Activated CD4-positive, alpha-beta T cell treated with anti-CD3 and anti-CD28 coated beads for 36 hours (primary cell): ENCODE measurements at regions not wholly inside any gene's neighbourhood (a gene's known extent, or its start where the extent isn't known, plus 50 kb on each side); places are given as distances from the start of the nearest gene placed in this dataset.

Source experiments
- ATAC-seq: fragments of 200-7000 bp; cut with Tn5 transposase; one replicate; pipeline ENCODE4 v1.10.0; 2021; ENCODE audit warnings: mild to moderate bottlenecking, moderate library complexity
- CTCF ChIA-PET: fragments of 350-600 bp; sonication (Branson Sonifier 250); formaldehyde crosslinking; loops from one replicate; lab custom pipeline; 2021; ENCODE audit warnings: antibody characterized with exemption; lab: Charles Lee
- POLR2A ChIA-PET: fragments of 350-600 bp; sonication (Branson Sonifier 250); formaldehyde crosslinking; loops from one replicate; lab custom pipeline; 2021; ENCODE audit warnings: antibody characterized with exemption, inconsistent platforms; lab: Charles Lee
- DNase-seq: peaks from one replicate; pipeline ENCODE4 v3.0.0-alpha.2; 2020
- H3K27ac Mint-ChIP-seq: one replicate; pipeline ENCODE4 v1.8.0; 2021; ENCODE audit warnings: mixed read lengths
- H3K27me3 Mint-ChIP-seq: one replicate; pipeline ENCODE4 v1.8.0; 2021; ENCODE audit warnings: mixed read lengths
- H3K36me3 Mint-ChIP-seq: one replicate; pipeline ENCODE4 v1.8.0; 2021; ENCODE audit warnings: low read depth, mixed read lengths
- H3K4me1 Mint-ChIP-seq: one replicate; pipeline ENCODE4 v1.8.0; 2021; ENCODE audit warnings: mixed read lengths
- H3K4me3 Mint-ChIP-seq: one replicate; pipeline ENCODE4 v1.8.0; 2021; ENCODE audit warnings: mild to moderate bottlenecking, moderate library complexity, mixed read lengths
- H3K9me3 Mint-ChIP-seq: one replicate; pipeline ENCODE4 v1.8.0; 2021; ENCODE audit warnings: low read depth, mixed read lengths
- intact Hi-C, 2 experiments: fragments of 100-400 bp; cut with DNase I in 1 of 2; cut with micrococcal nuclease in 1 of 2; formaldehyde crosslinking; loops; one replicate each; pipeline versions ENCODE4 v1.14.2 to v1.15.1; 2022 to 2024; cut with DNase I, micrococcal nuclease

GRCh38 chr1:228900886-228901392, 165.7 kb downstream of the RHOU start:
- intact Hi-C loops, result no loop called here
- Mint-ChIP-seq H3K27ac (no peak overlapping the region), H3K9me3 (no peaks in the 10 kb centered on the region)

DNA sequence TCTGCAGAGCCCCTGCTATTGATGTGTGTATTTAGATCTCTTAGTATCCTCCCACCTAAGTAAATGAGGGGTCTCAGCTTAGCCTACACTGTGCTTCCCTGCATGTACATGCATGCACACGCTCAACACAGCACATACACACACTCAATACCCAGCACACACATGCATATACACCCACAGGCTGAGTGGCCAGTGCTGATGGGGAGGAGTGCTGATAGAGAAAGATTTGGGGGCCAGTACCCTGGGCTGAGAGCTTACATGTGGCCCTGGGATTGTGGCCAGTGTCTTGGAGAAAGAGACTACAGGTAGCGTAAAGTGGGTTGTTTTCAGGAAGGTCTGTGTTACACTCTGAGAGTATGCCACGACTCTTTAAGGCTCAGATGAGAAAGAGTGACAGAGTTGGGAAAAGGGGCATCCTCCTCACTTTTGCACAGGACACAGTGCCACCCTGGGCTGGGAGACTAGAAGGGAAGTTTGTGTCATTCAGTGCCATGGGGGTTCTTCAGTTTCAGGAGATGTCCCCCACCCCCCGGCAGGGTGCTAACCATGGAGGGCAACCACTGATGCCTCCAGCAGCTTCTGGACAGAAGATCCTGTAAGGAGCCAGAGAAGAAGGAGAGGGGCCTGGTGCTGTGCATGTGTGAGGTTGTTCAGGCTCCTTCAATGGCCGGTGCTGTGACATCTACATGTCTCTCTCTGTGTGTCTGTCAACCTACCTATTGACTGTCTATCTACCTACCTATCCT, 166.8 kb downstream of the RHOU start:
- ATAC-seq (no peak), DNase-seq (no peak)
- no peaks in the 10 kb centered on the region for H3K4me1 Mint-ChIP-seq
- H3K36me3 Mint-ChIP-seq, result no peaks in the 10 kb centered on the region
- POLR2A ChIA-PET, result no interaction called here
- H3K4me3 Mint-ChIP-seq, result no peak overlapping the region
- no peak overlapping the region for H3K27ac Mint-ChIP-seq
- CTCF ChIA-PET, result interaction anchor here (0.6 kb wide), 1 partner anchor 7 kb away, joined by 3 read pairs; no protein-coding TSS in a partner anchor
- intact Hi-C loops, result no loop called here
- no peaks in the 10 kb centered on the region for H3K27me3 Mint-ChIP-seq
- no peaks in the 10 kb centered on the region for H3K9me3 Mint-ChIP-seq

More at GRCh38 chr1:228900886-228901392, 165.7 kb downstream of the RHOU start:
- DNase-seq (no peak), ATAC-seq (no peak)
- Mint-ChIP-seq H3K4me3 (no peak overlapping the region), H3K36me3 (no peaks in the 10 kb centered on the region), H3K27me3 (no peaks in the 10 kb centered on the region), H3K4me1 (no peaks in the 10 kb centered on the region)
- POLR2A ChIA-PET, result no interaction called here
- CTCF ChIA-PET, result interaction anchor here (1.1 to 1.2 kb wide), 2 partner anchors 10 to 136 kb away, joined by 3 to 4 read pairs; no protein-coding TSS in a partner anchor

DNA sequence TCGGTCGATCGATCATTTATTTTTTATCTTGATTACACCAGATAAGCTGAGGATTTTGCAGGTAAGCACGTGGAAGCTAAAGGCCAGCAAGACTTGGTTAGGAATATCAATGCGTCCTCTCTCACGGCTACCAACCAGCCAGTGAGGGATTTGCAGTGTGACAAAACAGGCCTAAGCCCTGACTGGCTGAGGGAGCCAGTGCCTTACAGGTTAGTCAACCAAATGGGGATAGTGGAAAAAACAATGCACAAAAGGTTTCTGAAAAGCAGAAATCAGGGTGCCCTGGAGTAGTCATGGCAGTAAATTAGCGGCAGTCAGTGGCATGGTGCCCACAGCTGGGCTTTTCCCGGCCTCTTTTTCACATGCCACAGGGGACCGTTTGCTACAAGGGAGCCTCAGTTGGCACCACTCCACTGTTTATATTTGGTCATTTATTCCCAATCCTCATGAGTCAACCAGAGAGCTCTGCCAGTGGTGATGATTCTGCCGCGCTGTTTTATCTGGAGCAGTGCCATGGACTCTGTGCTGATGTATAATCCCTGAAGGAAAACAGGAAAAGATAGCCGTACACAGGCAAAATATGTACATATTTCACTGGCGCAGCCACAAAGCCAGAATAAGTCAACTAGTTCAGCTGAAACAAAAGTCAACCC, 167.6 kb downstream of the RHOU start:
- no peaks in the 10 kb centered on the region for H3K36me3 Mint-ChIP-seq
- intact Hi-C loops, result no loop called here
- no peak for ATAC-seq
- no peaks in the 10 kb centered on the region for H3K27me3 Mint-ChIP-seq
- no peaks in the 10 kb centered on the region for H3K9me3 Mint-ChIP-seq
- no peak overlapping the region for H3K27ac Mint-ChIP-seq
- DNase-seq, result no peak
- H3K4me1 Mint-ChIP-seq, result no peaks in the 10 kb centered on the region
- POLR2A ChIA-PET, result no interaction called here
- no peak overlapping the region for H3K4me3 Mint-ChIP-seq
- CTCF ChIA-PET, result interaction anchor here (0.6 kb wide), 1 partner anchor 8 kb away, joined by 3 read pairs; no protein-coding TSS in a partner anchor

- Mint-ChIP-seq H3K4me1 (no peaks in the 10 kb centered on the region), H3K36me3 (no peaks in the 10 kb centered on the region), H3K27me3 (no peaks in the 10 kb centered on the region), H3K4me3 (no peak overlapping the region), H3K9me3 (no peaks in the 10 kb centered on the region), H3K27ac (no peak overlapping the region)
- CTCF ChIA-PET, result interaction anchor here (0.6 kb wide), 1 partner anchor 250 kb away, joined by 3 read pairs; no protein-coding TSS in a partner anchor
- POLR2A ChIA-PET, result no interaction called here
- DNase-seq, result no peak
- ATAC-seq, result no peak
- intact Hi-C loops, result no loop called here
These were observed 168.3 kb downstream of the RHOU start for GRCh38 chr1:228903434-228904071.

DNA sequence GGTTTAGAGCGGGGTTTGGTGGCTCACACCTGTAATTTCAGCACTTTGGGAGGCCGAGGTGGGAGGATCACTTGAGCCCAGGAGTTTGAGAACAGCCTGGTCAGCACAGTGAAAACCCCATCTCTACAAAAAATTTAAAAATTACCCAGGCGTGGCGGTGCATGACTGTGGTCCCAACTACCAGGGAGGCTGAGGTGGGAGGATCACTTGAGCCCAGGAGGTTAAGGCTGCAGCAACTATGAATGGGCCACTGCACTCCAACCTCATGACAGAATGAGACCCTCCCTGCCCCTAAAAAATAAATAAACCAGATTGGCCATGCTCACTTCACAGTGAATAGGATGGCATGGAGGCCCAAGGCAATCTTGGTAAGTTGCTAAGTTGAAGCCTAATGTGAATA, 168.9 kb downstream of the RHOU start:
- Mint-ChIP-seq H3K4me1 (no peaks in the 10 kb centered on the region), H3K27me3 (no peaks in the 10 kb centered on the region), H3K4me3 (no peak overlapping the region), H3K9me3 (no peaks in the 10 kb centered on the region), H3K36me3 (no peaks in the 10 kb centered on the region), H3K27ac (no peak overlapping the region)
- POLR2A ChIA-PET, result no interaction called here
- CTCF ChIA-PET, result no interaction called here
- no peak for DNase-seq
- intact Hi-C loops, result no loop called here
- ATAC-seq, result no peak

- intact Hi-C loops, result no loop called here
- CTCF ChIA-PET, result interaction anchor here (0.6 kb wide), 1 partner anchor 321 kb away, joined by 3 read pairs; no protein-coding TSS in a partner anchor
These were observed 170.4 kb downstream of the RHOU start for GRCh38 chr1:228905701-228906101.

GRCh38 chr1:228906223-228906860, 171.1 kb downstream of the RHOU start:
- Mint-ChIP-seq H3K27me3 (no peaks in the 10 kb centered on the region), H3K36me3 (no peaks in the 10 kb centered on the region), H3K4me3 (no peak overlapping the region), H3K27ac (no peak overlapping the region), H3K9me3 (no peaks in the 10 kb centered on the region), H3K4me1 (no peaks in the 10 kb centered on the region)
- ChIA-PET POLR2A (no interaction called here), CTCF (interaction anchor here (0.6 kb wide), 1 partner anchor 320 kb away, joined by 3 read pairs; no protein-coding TSS in a partner anchor)
- ATAC-seq, result no peak
- intact Hi-C loops, result no loop called here
- DNase-seq, result no peak

More at GRCh38 chr1:228905701-228906101, 170.4 kb downstream of the RHOU start:
- POLR2A ChIA-PET, result no interaction called here
- no peaks in the 10 kb centered on the region for H3K4me1 Mint-ChIP-seq
- H3K4me3 Mint-ChIP-seq, result no peak overlapping the region
- H3K27ac Mint-ChIP-seq, result no peak overlapping the region
- H3K36me3 Mint-ChIP-seq, result no peaks in the 10 kb centered on the region
- DNase-seq (no peak), ATAC-seq (no peak)
- no peaks in the 10 kb centered on the region for H3K27me3 Mint-ChIP-seq
- no peaks in the 10 kb centered on the region for H3K9me3 Mint-ChIP-seq

GRCh38 chr1:228911225-228912210, 176.2 kb downstream of the RHOU start:
- Mint-ChIP-seq H3K27me3 (no peaks in the 10 kb centered on the region), H3K9me3 (peaks cover 2% of the 10 kb centered on the region), H3K36me3 (no peaks in the 10 kb centered on the region), H3K4me1 (no peaks in the 10 kb centered on the region), H3K27ac (no peak overlapping the region), H3K4me3 (no peak overlapping the region)
- POLR2A ChIA-PET, result no interaction called here
- intact Hi-C loops, result no loop called here
- CTCF ChIA-PET, result interaction anchor here (0.6 kb wide), 1 partner anchor 316 kb away, joined by 3 read pairs; no protein-coding TSS in a partner anchor
- DNase-seq (no peak), ATAC-seq (no peak)

DNA sequence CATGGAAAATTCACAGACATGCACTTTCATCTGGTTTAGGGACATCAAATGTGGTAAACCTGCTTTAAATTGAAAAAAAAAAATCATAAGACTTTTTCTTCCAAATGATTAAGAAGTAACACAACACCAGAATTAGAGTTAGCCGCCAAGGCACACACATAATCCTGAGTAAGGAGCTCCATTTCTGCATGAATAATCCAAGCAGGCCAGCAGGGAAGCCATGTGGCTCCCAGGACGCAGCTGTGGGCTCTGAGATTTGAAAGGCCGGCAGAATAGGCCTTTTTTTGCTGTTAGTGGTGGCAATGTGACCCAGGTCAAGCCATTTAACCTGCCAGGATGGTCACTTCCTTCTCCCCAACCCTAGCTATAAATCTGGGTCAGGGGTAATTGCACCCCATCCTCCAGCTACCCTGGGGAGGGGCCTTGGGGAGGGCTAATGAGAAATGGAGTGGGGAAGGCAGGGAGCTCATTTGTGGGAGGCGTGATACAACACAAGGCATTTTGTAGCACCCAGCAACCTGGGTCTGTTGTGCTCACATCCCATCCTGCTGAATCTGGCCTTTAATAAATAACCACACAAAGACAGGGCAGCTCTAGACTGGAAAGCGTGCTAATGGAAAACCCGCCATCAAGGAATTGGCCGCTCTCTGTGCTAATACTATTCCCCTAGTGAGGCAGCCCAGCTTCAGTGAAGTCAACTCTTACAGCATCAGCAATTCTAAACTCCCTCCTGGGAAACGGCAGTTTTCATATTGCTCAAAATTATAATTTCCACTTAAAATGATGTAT, 178.5 kb downstream of the RHOU start:
- CTCF ChIA-PET, result interaction anchor here (0.5 to 0.9 kb wide), 4 partner anchors 32 to 314 kb away, joined by 3 to 5 read pairs (median 3); no protein-coding TSS in a partner anchor
- POLR2A ChIA-PET, result interaction anchor here (0.6 kb wide), 2 partner anchors 165 to 280 kb away, joined by 3 read pairs; no protein-coding TSS in a partner anchor
- ATAC-seq (no peak), DNase-seq (no peak)
- Mint-ChIP-seq H3K4me1 (no peaks in the 10 kb centered on the region), H3K9me3 (peaks cover 2% of the 10 kb centered on the region), H3K4me3 (no peak overlapping the region), H3K27me3 (no peaks in the 10 kb centered on the region), H3K27ac (no peak overlapping the region), H3K36me3 (no peaks in the 10 kb centered on the region)
- intact Hi-C loops, result no loop called here
